HFFc6 (cell line): ENCODE measurements at regions not wholly inside any gene's neighbourhood (a gene's known extent, or its start where the extent isn't known, plus 50 kb on each side); places are given as distances from the start of the nearest gene placed in this dataset.
"Not testable (repeated sequence)": the region's sequence is repeated elsewhere in the genome, so short reads cannot be mapped to it uniquely, and the experiment has no call there.

Experiments
- DNase-seq: peaks from one replicate; pipeline ENCODE4 v3.0.0-alpha.2; 2018
- H3K27ac Mint-ChIP-seq: 2 replicates; pipeline ENCODE4 v1.8.0; 2020; ENCODE audit warnings: mild to moderate bottlenecking, mixed read lengths
- H3K27me3 Mint-ChIP-seq: 2 replicates; pipeline ENCODE4 v1.8.0; 2021; ENCODE audit warnings: mild to moderate bottlenecking, moderate library complexity, mixed read lengths; ENCODE audit not compliant: insufficient read depth
- H3K36me3 Mint-ChIP-seq: 2 replicates; pipeline ENCODE4 v1.8.0; 2021; ENCODE audit warnings: low read depth, mixed read lengths
- H3K4me1 Mint-ChIP-seq: 2 replicates; pipeline ENCODE4 v1.8.0; 2020; ENCODE audit warnings: low read depth, mixed read lengths
- H3K4me3 Mint-ChIP-seq: 2 replicates; pipeline ENCODE4 v1.8.0; 2020; ENCODE audit warnings: mild to moderate bottlenecking, moderate library complexity, mixed read lengths
- H3K9me3 Mint-ChIP-seq: 2 replicates; pipeline ENCODE4 v1.8.0; 2020; ENCODE audit warnings: mild to moderate bottlenecking, mixed read lengths
- TF ChIP-seq, protein P1 (sequence below): fragments of 200-600 bp; sonication (generic); IDR thresholded peaks from 2 replicates; pipeline ENCODE4 v1.5.0; 2021; ENCODE audit warnings: antibody characterized with exemption, mild to moderate bottlenecking

DNA sequence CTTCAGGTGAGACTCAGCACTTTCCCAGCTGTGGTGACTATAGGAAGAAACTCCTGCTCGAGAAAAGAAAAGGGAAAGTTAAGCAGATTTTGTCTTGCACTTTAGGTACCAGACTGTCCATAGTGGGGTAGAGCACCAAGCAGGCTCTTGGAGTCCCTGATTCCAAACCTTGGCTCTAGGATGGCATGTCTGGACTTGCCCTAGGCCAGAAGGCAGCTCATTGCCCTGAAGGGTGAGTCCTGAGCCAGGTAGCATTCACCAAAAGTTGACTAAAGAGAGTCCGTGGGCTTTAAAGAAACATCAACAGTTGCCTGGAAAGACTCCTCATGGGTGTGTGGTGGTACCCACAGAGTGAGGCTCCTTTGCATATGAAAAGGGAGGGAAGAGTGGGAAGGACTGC, 145.2 kb upstream of the SNX7 start:
- H3K4me1 Mint-ChIP-seq: no peaks in the 10 kb centered on the region

GRCh38 chr1:98515744-98516143, 145.8 kb upstream of the SNX7 start:
- H3K4me3 Mint-ChIP-seq: no peak overlapping the region
- DNase-seq: no peak
- no peaks in the 10 kb centered on the region for H3K4me1 Mint-ChIP-seq
- no peaks in the 10 kb centered on the region for H3K36me3 Mint-ChIP-seq
- TF ChIP-seq, protein P1, sequence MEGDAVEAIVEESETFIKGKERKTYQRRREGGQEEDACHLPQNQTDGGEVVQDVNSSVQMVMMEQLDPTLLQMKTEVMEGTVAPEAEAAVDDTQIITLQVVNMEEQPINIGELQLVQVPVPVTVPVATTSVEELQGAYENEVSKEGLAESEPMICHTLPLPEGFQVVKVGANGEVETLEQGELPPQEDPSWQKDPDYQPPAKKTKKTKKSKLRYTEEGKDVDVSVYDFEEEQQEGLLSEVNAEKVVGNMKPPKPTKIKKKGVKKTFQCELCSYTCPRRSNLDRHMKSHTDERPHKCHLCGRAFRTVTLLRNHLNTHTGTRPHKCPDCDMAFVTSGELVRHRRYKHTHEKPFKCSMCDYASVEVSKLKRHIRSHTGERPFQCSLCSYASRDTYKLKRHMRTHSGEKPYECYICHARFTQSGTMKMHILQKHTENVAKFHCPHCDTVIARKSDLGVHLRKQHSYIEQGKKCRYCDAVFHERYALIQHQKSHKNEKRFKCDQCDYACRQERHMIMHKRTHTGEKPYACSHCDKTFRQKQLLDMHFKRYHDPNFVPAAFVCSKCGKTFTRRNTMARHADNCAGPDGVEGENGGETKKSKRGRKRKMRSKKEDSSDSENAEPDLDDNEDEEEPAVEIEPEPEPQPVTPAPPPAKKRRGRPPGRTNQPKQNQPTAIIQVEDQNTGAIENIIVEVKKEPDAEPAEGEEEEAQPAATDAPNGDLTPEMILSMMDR: no peak
- no peaks in the 10 kb centered on the region for H3K9me3 Mint-ChIP-seq
- H3K27me3 Mint-ChIP-seq: peaks cover 1% of the 10 kb centered on the region; the same call in 1 of the 2 replicates
- no peak overlapping the region for H3K27ac Mint-ChIP-seq

More for the DNA sequence above, 145.2 kb upstream of the SNX7 start:
- TF ChIP-seq, protein P1: no peak
- Mint-ChIP-seq H3K27me3 (peaks cover 1% of the 10 kb centered on the region; the same call in 1 of the 2 replicates), H3K27ac (no peak overlapping the region), H3K9me3 (no peaks in the 10 kb centered on the region), H3K36me3 (no peaks in the 10 kb centered on the region), H3K4me3 (no peak overlapping the region)
- DNase-seq: no peak

- H3K27ac Mint-ChIP-seq, H3K27me3 Mint-ChIP-seq, H3K9me3 Mint-ChIP-seq, H3K4me1 Mint-ChIP-seq, H3K36me3 Mint-ChIP-seq, DNase-seq, H3K4me3 Mint-ChIP-seq: not testable (repeated sequence)
These were observed 149.3 kb upstream of the SNX7 start for GRCh38 chr1:98512216-98512615.

- no peaks in the 10 kb centered on the region for H3K4me1 Mint-ChIP-seq
- no peak for DNase-seq
- H3K9me3 Mint-ChIP-seq: peaks cover 19% of the 10 kb centered on the region
- H3K27ac Mint-ChIP-seq: no peak overlapping the region
- H3K36me3 Mint-ChIP-seq: peaks cover 5% of the 10 kb centered on the region; the same call in 1 of the 2 replicates
- H3K27me3 Mint-ChIP-seq: peaks cover 5% of the 10 kb centered on the region
- TF ChIP-seq, protein P1: no peak
- no peak overlapping the region for H3K4me3 Mint-ChIP-seq
These were observed 157.8 kb upstream of the SNX7 start for GRCh38 chr1:98503771-98504170.

GRCh38 chr1:98502937-98503336, 158.6 kb upstream of the SNX7 start:
- peaks cover 5% of the 10 kb centered on the region; the same call in 1 of the 2 replicates for H3K36me3 Mint-ChIP-seq
- H3K4me1 Mint-ChIP-seq: no peaks in the 10 kb centered on the region
- H3K27me3 Mint-ChIP-seq: peaks cover 3% of the 10 kb centered on the region
- TF ChIP-seq, protein P1: no peak
- no peak for DNase-seq
- H3K27ac Mint-ChIP-seq: no peak overlapping the region
- H3K4me3 Mint-ChIP-seq: no peak overlapping the region
- H3K9me3 Mint-ChIP-seq: peaks cover 19% of the 10 kb centered on the region

DNA sequence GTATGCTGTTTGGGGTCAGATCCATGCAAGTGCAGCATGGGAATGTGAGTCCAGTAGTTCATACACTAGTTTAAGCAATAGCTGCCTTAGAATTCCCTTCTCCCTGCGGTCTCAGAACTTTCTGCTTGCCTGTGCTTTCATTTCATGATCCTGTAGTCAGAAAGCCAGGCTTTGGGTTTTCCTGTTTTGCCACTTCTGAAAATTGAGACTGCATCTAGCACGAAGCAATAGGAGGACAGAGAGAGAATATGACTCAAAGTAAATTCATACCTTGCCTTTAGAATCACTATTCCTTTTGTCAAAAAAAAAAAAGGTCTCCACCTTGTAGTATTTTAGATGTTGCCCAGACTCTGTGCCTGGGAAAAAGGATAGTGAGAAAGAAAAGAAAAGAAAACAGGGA, 161.2 kb upstream of the SNX7 start:
- Mint-ChIP-seq H3K27me3 (peaks cover 3% of the 10 kb centered on the region; the same call in 1 of the 2 replicates), H3K9me3 (peaks cover 7% of the 10 kb centered on the region), H3K4me1 (peaks cover 21% of the 10 kb centered on the region), H3K27ac (no peak overlapping the region), H3K36me3 (peaks cover 5% of the 10 kb centered on the region; the same call in 1 of the 2 replicates), H3K4me3 (peak overlapping the region; percentile 8; the same call in 1 of the 2 replicates)
- TF ChIP-seq, protein P1: no peak
- DNase-seq: no peak
